ENCODE measurements at regions not wholly inside any gene's neighbourhood (a gene's known extent, or its start where the extent isn't known, plus 50 kb on each side); places are given as distances from the start of the nearest gene placed in this dataset.

GRCh38 chr18:56097621-56098020 lies 509.6 kb upstream of the TCF4 start:
- TF ChIP-seq POLR2A (IDR thresholded peaks at IDR 0.05; ENCODE audit: low read depth, low read length): no peak
- TF ChIP-seq POLR2AphosphoS5 (IDR thresholded peaks at IDR 0.05; ENCODE audit: low read depth, low read length): no peak
- TF ChIP-seq TAF1 (IDR thresholded peaks at IDR 0.05; ENCODE audit: borderline replicate concordance, low read depth, low read length): no peak

All from GM12892 (cell line).